SK-N-SH treated with all-trans-retinoic acid at 6 μM for 48 hours (cell line): ENCODE measurements at regions not wholly inside any gene's neighbourhood (a gene's known extent, or its start where the extent isn't known, plus 50 kb on each side); places are given as distances from the start of the nearest gene placed in this dataset.

Experiments
- ARNTL ChIP-seq: fragments of 450-650 bp; formaldehyde crosslinking; IDR thresholded peaks from 2 replicates; pipeline ENCODE4 v1.5.0; 2020; ENCODE audit warnings: low read depth, mild to moderate bottlenecking, moderate library complexity, borderline replicate concordance
- CREB5 ChIP-seq: fragments of 250-450 bp; sonication (Bioruptor Pico); IDR thresholded peaks from 2 replicates; pipeline ENCODE4 v1.5.1; 2020; ENCODE audit warnings: low read depth, mild to moderate bottlenecking, moderate library complexity
- CSDC2 ChIP-seq: fragments of 250-450 bp; sonication (Bioruptor Pico); IDR thresholded peaks from 2 replicates; pipeline ENCODE4 v1.5.0; 2020; ENCODE audit warnings: mild to moderate bottlenecking, moderate library complexity
- ISL1 ChIP-seq: fragments of 250-450 bp; sonication (Bioruptor Pico); IDR thresholded peaks from 2 replicates; pipeline ENCODE4 v2.1.2; 2022; ENCODE audit warnings: mild to moderate bottlenecking, moderate library complexity
- PATZ1 ChIP-seq: fragments of 250-450 bp; sonication (Bioruptor Pico); IDR thresholded peaks from 2 replicates; pipeline ENCODE4 v1.8.0; 2020; ENCODE audit warnings: mild to moderate bottlenecking, moderate library complexity, borderline replicate concordance
- TOX ChIP-seq: fragments of 250-450 bp; sonication (Bioruptor Pico); IDR thresholded peaks from 2 replicates; pipeline ENCODE4 v1.8.0; 2021; ENCODE audit warnings: mild to moderate bottlenecking, moderate library complexity, borderline replicate concordance
- TSHZ2 ChIP-seq: fragments of 250-450 bp; sonication (Bioruptor Pico); IDR thresholded peaks from 2 replicates; pipeline ENCODE4 v1.5.0; 2020; ENCODE audit warnings: mild to moderate bottlenecking, moderate library complexity
- ZFP3 ChIP-seq: fragments of 250-450 bp; sonication (Bioruptor Pico); IDR thresholded peaks from 2 replicates; pipeline ENCODE4 v1.5.0; 2020; ENCODE audit warnings: mild to moderate bottlenecking, moderate library complexity
- ZFP30 ChIP-seq: fragments of 450-650 bp; formaldehyde crosslinking; IDR thresholded peaks from 2 replicates; pipeline ENCODE4 v1.5.0; 2022; ENCODE audit warnings: mild to moderate bottlenecking, moderate library complexity
- ZNF70 ChIP-seq: fragments of 450-650 bp; formaldehyde crosslinking; IDR thresholded peaks from 2 replicates; pipeline ENCODE4 v1.5.0; 2020; ENCODE audit warnings: mild to moderate bottlenecking, moderate library complexity

GRCh38 chr7:42495256-42495655, 258.2 kb upstream of the GLI3 start:
- no peak for TF ChIP-seq ZFP3 (CRISPR knock-in tag)
- no peak for TF ChIP-seq ISL1
- TF ChIP-seq CREB5 (CRISPR knock-in tag), result no peak
- TF ChIP-seq PATZ1 (CRISPR knock-in tag), result no peak
- TF ChIP-seq TOX (CRISPR knock-in tag), result no peak
- no peak for TF ChIP-seq ARNTL (CRISPR knock-in tag)
- no peak for TF ChIP-seq ZFP30 (CRISPR knock-in tag)
- no peak for TF ChIP-seq CSDC2 (CRISPR knock-in tag)
- no peak for TF ChIP-seq ZNF70 (CRISPR knock-in tag)
- TF ChIP-seq TSHZ2, result no peak
